Right lobe of liver (tissue), 4 donors: ENCODE measurements at regions not wholly inside any gene's neighbourhood (a gene's known extent, or its start where the extent isn't known, plus 50 kb on each side); places are given as distances from the start of the nearest gene placed in this dataset.

Experiments
- POLR2A ChIP-seq: fragments of 450-650 bp; IDR thresholded peaks from one replicate; pipeline ENCODE4 v1.6.1; 2017; ENCODE audit warnings: antibody characterized with exemption, mild to moderate bottlenecking
- TF ChIP-seq, protein P1 (sequence below), 4 donors: fragments of 200-600 bp in 3 of 4; fragments of 450-650 bp in 1 of 4; IDR thresholded peaks; one replicate each; pipeline versions ENCODE4 v1.5.1 to v1.8.0; 2016 to 2022; ENCODE audit warnings: antibody characterized with exemption in 4 of 4, mild to moderate bottlenecking in 2 of 4
- donor health status: DM: no; HTN: no; CAD: no.
- donor health status: DM: no; HTN: no; CAD: no.
- donor health status: DM: no; HTN: yes; CAD: no.

DNA sequence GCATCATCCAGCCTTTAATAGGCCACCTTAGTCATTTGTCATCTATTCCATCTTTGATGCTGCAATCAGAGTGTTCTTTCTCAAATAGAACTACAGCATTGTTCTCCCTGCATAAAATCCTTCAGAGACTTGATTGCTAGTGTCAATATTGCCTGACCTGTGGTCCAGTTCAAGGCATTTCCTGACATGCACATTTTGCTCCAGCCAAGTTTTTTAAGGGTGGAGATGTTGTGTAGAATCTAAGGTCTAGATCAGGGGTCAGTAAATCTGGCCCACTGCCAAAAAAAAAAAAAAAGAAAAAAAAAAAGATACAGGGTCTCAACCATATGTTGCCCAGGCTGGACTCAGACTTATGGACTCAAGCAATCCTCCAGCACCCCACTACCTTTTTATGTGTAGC is 354.4 kb downstream of the FRK start:
- TF ChIP-seq, protein P1, sequence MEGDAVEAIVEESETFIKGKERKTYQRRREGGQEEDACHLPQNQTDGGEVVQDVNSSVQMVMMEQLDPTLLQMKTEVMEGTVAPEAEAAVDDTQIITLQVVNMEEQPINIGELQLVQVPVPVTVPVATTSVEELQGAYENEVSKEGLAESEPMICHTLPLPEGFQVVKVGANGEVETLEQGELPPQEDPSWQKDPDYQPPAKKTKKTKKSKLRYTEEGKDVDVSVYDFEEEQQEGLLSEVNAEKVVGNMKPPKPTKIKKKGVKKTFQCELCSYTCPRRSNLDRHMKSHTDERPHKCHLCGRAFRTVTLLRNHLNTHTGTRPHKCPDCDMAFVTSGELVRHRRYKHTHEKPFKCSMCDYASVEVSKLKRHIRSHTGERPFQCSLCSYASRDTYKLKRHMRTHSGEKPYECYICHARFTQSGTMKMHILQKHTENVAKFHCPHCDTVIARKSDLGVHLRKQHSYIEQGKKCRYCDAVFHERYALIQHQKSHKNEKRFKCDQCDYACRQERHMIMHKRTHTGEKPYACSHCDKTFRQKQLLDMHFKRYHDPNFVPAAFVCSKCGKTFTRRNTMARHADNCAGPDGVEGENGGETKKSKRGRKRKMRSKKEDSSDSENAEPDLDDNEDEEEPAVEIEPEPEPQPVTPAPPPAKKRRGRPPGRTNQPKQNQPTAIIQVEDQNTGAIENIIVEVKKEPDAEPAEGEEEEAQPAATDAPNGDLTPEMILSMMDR (IDR thresholded peaks at IDR 0.05) = no peak
- no peak for TF ChIP-seq POLR2A
